GF-D8 (cell line): ENCODE measurements at regions not wholly inside any gene's neighbourhood (a gene's known extent, or its start where the extent isn't known, plus 50 kb on each side); places are given as distances from the start of the nearest gene placed in this dataset.

Experiments used
- DNase-seq: peaks from one replicate; lab custom pipeline; 2025; lab: John Stamatoyannopoulos, UW

DNA sequence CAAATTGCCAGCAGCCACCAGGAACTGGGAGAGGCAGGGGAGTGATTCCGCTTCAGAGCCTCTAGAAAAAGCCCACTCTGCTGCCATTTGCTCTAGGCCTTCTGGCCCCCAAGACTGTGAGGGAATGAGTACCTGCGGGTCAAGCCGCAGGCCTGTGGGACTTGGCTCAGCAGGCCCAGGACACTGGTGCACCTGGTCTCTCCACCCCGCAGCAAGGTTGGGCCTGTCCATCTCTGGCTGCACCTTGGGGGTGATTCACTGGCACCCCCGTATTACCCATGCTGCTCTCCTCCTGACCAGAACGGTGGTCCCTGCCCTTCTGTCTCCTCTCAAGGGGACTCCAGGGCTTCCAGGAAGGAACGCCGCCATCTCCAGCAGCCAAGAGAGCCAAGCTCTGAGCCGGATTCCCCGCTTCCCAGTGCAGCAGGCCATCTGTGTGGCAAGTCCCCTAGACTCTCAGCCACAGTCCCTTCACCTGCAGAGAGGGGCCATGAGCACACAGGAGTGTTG lies 78.4 kb upstream of the OLFM1 start:
- no peak for DNase-seq

DNA sequence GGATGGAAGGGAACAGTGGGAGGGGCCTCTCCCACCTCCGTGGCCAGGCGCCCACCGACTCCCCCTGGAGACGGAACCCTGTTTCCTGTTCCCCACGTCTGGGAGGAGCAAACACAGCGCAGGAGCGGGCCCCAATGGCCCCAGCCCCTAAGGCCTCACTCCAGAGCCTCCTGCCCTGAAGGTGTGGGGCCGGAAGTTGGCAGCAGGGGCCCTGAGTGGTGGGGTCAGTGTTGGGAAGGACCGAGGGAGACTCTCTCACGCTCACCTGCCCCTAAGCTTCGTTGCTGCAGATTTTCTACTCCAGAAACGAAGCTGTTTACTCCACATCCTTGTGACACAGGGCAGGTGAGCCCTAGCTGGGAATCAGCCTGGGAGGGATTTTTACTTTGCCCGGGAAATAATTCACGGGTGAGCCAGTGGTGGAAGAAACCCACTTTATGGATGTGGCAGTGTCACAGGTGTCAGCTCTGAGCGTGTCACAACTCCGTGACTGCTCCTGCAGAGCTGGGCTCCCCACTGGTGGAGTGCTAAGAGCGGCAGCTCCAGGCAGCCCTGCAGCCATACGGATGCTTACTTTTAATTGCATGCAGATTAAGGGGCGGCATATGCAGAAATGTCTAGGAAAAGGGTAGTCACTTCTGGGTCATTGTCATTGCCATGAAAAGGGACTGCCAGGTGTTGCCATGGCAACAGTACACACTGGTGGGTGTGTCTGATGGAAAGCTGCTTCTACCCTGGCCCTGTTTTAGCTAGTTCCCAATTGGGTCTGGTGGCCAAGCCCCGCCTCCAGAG lies 77.5 kb upstream of the OLFM1 start:
- DNase-seq = no peak

DNA sequence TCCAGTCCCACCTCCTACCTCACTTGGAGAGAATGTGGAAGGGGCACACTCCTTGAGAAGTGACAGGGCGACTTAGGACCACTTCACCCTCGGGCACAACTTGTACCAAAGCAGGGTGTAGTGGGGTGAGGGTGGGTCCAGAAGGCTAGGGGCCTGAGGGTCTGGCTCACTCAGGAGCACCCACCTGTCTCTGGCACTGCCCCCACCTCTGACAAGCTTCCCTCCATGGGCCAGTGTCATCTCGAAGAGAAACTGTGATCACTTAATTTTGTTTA lies 76.9 kb upstream of the OLFM1 start:
- DNase-seq = no peak

DNA sequence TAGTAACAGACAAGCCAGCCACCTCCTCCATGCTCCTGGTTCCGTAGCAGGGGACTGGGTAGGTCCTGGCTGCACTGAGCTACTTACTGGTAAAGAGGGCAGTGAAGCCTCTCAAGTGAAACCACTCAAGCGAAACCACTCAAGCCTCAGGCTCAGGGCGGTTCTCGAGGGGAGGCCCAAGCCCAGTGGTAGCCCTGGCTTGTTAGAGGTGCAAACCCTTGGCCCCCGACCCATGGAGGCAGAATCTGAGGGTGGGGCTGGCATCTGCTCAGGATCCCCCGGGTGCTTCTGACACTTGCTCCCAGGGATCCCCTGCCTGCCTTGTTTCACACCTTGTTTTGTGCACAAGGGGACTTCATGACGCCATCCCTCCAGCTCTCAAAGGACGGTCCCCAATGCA lies 76.5 kb upstream of the OLFM1 start:
- DNase-seq = no peak

DNA sequence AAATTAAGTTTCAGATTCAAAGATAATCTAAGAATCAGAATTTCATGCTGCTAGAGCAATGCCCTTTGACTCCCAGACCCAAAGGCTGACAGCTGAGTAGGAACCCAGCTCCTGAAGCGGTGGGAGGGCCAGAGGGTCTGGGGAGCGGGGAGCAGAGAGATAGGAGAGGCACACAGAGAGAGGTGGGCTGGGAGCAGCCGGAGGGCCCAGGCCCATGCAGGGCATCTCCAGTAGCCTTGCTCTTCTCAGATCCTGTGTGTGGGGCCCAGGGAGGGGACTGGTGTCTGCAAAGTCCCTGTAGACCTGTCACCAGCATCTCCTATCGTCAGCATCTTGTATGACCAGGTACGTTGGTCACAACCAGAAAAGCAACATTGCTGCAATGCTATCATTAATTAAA lies 75.3 kb upstream of the OLFM1 start:
- no peak for DNase-seq

DNA sequence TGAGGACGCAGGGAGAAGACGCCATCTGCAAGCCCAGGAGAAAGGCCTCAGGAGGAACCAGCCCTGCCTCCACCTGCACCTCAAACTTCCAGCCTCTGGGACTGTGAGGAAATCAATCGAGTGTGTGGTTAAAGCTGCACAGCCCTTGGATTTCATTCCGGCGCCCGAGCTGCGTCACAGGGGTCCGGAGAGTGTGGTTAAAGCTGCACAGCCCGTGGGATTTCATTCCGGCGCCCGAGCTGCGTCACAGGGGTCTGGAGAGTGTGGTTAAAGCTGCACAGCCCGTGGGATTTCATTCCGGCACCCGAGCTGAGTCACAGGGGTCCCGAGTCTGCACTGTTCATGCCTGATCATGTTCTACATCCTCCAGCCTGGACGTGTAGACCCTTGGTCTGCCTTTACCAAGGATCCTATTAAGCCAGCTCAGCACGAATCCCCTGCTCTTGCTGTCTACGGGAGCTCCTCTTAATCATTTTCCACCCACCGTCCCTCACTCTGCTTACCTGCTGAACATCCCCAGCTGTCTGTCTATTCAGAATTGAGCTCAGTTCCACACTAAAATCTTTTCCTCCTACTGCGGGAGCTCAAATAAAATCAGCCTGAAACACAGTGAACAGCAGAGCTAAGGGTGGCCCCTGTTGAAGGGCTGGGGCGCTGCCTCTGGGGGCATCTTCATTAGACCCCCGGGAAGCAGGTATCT lies 73.0 kb upstream of the OLFM1 start:
- no peak for DNase-seq

DNA sequence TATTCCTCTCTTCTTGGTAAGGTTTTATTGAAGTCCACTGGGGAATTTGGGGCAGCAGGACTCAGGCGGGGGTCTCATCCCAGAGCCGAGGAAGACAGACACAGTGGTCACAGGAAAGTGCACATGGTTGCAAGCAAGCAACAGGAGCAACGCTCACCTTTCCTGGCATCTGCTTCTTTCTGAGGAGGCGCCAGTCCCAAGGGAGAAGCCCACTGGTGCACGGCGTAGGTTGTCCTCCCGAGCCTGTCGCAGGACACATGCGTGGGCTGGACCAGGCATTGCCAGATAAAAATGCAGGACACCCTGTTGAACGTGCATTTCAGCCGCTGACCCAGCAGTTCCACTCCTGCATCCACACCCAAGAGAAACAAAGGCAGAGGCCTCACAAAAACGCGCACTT lies 72.4 kb upstream of the OLFM1 start:
- no peak for DNase-seq

DNA sequence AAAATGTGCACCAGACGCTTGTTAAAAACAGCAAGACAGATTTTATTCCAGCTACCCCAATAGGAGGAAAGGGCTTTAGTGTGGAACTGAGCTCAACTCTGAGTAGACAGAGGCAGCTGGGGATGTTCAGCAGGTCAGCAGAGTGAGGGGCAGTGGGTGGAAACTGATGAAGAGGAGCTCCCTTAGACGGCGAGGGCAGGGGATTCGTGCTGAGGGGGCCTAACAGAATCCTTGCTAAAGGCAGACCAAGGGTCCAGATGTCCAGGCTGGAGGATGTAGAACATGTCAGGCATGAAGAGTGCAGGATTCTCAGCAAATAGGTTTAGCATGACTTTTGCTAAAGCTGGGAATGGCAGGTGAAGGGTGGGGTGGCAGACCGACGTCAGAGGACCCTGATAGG lies 71.9 kb upstream of the OLFM1 start:
- no peak for DNase-seq

DNA sequence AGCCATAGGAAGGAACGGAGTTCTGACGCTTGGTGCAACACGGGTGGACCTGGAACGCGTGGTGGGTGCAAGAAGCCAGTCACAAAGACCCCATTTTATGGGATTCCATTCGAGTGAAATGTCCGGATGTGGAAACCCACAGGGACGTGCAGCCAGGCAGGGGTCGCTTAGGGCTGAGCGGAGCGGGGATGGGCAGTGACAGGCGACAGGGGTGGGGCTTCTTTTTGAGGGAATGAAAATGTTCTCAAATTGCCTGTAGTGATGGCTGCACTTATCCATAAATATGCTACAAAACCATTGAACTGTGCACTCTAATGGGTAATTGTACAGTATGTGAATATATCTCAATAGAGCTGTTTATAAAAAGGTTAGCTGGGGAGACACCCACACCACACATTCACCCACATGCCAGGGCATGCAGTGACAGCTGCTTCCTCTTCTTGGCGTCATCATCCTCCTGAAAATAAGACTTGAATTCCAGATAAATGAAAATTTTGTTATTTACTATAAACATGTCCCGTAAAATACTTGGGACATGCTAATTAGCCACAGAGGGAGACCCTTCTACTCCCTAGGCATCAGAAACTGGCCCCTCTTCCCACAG lies 71.3 kb upstream of the OLFM1 start:
- DNase-seq = no peak

DNA sequence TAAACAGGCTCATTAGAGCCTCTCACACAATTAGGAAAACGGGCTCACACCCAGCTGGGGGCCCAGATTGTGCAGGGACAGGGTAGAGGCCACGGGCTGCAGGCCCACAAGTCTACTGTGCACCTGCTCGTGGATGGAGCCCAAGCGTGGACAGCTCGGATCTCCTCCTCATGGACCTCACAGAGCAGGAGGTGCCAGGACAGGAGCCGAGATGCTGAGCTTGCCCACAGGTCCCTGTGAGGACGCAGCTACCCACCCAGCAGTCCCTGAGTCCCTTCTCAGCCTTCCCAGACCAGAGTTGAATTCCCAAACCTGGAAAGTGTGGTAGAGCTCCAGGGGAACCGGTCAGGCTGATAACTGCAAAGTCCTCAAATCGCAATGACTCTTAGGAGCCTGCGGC lies 70.6 kb upstream of the OLFM1 start:
- DNase-seq = no peak

DNA sequence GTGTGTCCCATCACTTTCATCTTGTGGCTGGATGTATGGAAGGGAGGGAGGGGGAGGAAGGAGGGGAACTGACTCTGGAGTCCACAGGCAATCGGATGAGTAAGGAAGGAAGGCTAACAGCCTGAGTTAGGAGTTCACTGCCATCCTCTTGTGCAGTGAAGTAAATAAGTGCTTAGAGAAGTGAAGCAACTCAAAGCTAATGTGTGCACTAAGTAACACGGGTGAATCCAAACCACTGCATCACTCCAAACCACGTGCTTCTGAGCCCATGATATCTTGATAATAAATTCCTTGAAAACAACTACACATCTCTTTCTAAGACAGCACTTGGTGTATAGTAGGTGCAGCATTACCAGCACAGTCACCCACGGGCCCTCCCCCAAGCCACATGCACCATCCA lies 69.6 kb upstream of the OLFM1 start:
- no peak for DNase-seq

DNA sequence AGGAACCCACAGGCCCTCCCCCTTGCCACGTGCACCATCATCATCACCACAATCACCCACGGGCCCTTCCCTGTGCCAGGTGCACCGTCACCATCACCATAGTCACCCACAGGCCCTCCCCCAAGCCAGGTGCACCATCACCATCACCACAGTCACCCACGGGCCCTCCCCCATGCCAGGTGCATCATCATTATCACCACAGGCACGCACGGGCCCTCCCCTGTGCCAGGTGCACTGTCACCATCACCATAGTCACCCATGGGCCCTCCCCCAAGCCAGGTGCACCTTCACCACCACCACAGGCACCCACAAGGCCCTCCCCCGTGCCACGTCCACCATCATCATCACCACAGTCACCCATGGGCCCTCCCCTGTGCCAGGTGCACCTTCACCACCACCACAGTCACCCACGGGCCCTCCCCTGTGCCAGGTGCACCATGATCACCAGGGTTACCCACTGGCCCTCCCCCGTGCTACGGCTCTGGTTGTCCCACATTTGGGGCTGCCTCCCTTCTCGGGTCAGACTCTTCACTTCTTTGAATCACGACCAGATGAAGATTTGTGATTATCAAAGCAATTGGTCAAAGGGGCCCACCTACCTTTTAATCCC lies 69.1 kb upstream of the OLFM1 start:
- no peak for DNase-seq

DNA sequence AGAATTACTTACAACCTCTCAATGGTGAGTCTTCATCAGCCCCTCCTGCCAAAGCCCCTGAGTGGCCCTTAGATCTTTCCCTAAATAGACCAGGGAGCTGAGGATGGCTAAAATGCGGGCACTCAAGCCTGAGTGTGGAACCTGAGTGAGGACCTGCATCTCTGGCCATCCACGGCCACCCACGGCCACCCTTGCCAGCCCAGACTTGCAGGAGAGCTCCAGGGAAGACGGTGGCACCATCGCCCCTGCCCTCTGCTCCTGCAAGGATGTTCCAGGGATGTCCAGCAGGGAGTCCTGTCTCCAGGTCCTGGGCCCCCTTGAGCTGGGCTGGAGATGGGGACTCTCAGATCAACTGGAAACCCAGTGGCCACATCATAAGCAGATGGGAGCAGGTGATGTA lies 68.2 kb upstream of the OLFM1 start:
- DNase-seq = no peak

DNA sequence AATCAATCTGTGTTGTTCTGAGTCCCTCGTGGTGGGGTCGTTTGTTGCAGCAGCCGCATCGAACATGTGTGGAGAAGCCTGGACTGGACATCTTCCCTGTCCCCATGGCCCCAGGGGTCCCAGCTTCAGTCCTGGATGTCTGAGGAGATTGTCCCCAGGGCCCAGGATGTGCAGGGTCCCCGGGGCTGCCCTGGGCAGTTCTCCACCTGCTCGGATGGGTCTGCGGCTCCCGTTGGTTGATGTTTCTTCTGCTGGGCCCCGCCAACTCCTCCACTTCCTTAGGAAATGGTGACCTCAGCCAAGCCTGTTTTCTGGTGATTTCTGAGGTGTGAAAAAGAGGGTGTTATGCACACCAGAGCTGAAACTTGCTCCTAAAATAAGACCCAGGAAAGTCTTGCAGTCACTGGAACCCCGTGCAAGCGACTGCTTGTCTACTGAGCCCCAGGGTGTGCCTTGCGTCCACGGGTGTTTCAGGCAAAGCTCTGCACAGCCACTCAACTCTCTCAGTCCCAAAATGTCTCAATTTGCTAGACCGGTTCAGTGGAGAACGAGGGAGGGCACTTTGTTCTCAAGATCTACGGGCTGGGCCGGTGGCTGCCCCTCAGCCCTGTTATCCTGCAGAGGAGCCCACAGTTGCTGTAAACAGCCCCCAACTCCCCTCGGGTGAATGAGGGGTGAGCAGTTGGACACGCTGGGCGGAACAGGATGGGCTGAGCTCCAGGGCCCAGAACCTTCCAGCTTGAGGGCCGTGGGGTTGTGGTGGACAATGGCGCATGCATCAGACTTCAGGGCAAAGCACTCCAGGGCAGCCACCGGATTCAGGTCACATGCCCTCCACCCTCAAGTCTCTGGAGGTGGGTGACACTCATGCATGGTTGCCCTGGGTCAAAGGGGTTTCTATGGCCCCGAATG lies 66.7 kb upstream of the OLFM1 start:
- DNase-seq = no peak

DNA sequence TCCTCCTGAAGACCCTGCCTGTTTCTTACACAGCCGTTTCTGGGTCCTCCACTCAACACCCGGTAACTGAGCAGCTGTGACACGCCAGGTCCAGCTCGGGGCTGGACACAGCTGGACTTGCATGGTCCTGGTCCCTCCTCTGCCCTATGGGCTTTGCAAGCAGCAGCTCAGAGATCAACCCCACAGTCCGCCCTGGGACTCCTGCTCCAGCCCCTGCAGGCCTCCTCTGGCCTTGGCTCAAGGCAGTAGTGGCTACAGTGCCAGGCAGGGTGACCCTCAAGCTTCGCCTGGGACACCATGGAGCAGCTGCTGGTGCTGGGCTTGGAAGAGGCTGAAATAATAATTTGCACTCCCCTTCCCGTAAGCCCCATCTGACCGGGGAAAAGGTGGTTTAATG lies 66.1 kb upstream of the OLFM1 start:
- no peak for DNase-seq

DNA sequence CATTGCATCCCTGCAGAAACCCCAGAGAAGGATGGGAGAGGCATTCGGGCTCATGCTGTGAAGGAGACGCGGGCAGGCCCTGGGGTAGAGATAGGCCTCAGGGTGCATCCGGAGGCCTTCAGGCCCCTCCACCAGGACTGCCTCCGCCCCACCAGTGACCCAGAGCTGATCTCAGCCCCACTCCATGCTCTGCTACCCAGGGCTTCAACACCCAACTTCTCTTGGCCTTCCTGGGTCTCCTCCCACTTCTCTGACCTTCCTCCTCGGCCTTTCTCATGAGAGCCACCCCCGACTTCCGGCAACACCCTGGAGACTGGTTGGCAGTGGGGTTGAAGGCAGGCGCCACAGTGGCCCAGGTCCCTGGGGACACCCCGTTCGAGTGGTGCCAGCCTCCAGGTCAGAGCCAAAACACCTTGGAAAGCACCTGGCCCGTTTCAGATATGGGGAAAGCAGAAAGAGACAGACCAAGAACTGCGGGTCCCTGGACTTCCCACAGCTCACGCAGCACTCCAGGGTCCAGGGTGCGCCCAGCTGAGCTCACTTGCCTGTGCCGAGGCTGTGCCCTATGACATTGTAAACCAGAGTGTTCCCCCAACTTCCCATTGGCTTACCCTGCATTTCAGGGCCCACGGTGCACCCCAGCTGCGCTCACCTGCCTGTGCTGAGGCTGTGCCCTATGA lies 65.1 kb upstream of the OLFM1 start:
- DNase-seq = no peak

DNA sequence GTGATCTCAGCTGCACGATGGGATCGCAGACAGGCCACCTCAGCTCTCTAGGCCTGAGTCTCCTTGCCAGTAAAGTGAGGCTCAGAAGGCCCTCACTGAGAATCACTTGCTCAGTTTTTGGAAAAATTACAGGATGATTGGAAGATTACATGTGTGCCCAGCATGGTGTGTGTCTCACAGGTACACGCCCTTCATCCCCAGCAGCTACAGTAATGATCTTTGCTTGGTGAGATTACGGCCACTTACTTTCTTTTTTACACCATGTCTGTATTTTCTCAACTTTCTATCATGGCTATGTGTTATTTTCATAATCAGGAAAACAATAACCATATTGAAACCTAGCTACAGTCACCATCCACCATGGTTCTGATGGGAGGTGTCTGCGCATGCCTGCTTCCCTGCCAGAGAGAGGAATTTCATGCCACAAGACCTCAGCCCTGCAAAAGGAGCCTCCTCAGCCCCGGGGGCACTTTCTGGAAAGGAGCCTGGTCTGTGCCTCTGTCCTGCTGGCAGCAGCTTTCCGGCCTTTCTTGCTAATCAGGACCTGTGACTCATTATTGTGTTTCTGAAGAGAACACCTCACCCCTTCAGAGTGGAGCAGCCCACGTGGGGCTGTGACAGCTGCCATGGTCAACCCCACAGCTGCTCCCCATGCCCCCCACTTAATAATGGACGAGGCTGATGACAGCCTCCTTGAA lies 64.2 kb upstream of the OLFM1 start:
- no peak for DNase-seq

DNA sequence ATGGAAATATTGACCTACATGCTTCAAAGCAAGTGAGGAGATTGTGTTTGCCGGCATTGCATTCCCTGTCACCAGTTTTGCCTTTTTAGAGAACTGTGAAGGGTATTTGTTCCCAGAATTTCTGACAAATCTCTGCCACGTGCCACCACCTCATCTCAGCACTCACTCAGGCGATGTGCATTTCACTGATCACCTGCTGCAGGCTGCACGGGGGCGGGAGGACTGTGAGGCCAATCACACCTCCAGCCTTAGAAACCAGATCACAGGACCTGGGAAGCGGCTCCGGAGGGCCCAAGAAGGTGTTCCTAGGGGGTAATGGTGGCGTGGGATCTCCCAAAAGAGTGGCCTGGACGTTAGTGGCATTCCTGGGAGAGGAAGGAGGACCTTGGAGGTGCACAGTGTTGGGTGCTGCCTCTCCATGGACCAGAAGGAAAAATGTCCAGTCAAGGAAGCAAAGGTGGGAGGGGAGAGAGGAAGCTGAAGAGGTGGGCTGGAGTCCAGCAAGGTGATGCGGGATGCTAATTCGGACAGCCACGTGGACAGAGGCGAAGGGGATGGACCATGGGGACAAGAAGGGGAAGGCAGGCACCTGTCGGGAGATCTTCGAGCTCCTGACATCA lies 63.6 kb upstream of the OLFM1 start:
- no peak for DNase-seq

DNA sequence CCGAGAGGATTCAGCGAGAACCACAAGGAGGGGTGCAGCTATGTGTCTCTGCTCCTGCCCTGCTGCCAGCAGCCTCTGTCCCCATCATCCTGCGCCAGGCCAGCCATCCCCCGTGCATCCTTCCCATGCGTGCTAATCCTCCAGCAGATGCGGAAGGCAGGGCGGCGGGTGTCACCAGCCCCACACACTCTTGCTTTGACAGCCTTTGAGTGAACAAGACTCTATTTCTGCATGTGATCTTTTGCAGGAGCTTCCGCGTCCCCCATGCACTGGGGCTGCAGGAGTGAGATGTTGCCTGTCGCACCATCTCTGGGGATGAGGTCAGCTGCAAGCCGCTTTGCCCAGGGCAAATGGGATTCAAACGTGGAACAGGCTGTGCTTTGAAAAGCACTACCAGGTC lies 58.0 kb upstream of the OLFM1 start:
- no peak for DNase-seq

DNA sequence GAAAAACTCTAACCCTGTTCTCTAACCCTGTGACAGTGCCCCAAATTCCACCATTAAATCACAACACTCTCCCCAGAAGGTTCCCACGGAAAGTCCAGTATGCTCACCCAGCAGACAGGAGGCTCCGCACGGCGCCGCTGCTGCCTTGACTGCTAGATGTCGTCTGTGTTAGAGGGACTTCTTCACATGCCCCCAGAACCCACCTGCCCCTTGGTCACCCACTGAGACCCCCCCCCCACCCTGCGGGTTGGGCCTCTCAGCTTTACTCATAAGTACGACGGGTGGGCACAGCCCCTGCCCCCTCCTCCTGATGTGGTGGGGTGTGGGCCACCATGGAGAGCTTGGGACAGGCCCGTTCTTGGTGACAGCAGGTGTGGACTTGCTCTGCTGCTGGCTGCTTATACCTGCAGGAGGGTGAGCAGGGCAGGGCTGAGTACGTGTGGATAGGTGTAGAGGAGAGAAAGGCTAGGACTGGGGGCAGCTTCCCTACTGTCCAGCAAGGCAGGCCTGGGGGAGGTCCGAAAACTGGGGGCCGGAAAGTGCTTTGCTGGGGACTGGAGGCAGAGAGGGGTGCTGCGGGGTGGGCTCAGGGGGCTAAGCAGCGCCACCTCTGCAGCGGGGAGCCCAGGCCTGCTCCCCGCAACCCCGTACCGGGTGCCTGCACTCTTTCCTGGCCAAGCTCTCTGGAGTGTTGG lies 57.5 kb upstream of the OLFM1 start:
- no peak for DNase-seq
